ENCODE measurements at regions not wholly inside any gene's neighbourhood (a gene's known extent, or its start where the extent isn't known, plus 50 kb on each side); places are given as distances from the start of the nearest gene placed in this dataset.

DNA sequence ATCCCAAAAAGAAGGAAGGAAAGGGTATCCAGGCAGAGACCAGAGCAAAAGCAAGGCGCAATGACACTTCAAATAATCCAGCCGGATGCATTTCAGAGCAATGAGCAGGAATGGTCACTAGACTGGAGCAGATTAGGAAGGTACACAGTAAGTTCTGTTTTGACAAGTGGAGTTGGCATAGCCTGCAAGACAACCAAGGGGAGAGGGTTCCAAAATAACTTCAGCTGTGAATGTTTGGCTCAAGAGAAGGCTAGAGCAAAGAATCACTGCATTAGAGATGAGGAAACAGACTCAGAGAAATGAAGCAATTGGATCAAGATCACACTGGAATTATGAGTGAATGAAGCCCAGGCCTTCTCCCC lies 90.0 kb upstream of the EGFL6 start:
- DNase-seq (ENCODE audit: low read depth): no peak
- H3K4me3 ChIP-seq (ENCODE audit: low read depth, low read length): no peak overlapping the region
- TF ChIP-seq, protein P1, sequence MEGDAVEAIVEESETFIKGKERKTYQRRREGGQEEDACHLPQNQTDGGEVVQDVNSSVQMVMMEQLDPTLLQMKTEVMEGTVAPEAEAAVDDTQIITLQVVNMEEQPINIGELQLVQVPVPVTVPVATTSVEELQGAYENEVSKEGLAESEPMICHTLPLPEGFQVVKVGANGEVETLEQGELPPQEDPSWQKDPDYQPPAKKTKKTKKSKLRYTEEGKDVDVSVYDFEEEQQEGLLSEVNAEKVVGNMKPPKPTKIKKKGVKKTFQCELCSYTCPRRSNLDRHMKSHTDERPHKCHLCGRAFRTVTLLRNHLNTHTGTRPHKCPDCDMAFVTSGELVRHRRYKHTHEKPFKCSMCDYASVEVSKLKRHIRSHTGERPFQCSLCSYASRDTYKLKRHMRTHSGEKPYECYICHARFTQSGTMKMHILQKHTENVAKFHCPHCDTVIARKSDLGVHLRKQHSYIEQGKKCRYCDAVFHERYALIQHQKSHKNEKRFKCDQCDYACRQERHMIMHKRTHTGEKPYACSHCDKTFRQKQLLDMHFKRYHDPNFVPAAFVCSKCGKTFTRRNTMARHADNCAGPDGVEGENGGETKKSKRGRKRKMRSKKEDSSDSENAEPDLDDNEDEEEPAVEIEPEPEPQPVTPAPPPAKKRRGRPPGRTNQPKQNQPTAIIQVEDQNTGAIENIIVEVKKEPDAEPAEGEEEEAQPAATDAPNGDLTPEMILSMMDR (IDR thresholded peaks at IDR 0.05; ENCODE audit: control insufficient read depth, extremely low read depth, insufficient read depth): no peak

DNA sequence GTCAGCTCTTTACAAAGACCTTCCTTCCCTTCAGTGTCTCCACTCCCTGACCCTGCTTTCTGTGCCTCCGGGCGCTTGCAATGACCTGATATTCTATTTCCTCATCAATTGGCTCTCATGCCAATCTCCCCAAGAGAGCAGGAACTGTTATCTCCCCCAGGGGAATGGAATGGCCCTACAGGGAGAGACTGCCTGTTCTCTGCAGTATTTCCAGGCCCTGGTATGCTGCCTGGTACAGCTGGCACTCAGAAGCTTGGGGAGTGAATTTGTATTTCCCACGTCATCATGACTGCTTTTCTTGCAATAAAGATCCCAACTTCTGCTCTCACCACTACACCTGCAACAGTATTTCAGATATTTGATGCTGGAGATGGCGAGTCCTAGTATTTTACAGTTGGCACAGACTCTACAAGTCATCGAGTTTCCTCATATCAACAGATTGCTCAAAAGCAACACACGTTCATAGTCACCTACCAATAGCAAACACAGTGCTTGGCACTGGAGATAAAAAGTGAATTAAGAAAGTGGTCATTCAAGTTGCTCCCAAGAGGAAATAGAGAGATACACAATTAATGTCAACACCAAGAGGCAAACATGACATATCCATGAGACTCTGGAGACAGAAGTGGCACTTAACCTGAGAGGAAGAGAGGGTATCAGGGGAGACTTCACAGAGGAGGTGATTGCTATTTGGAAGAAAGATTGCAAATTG lies 90.5 kb upstream of the EGFL6 start:
- TF ChIP-seq, protein P1 (IDR thresholded peaks at IDR 0.05; ENCODE audit: control insufficient read depth, extremely low read depth, insufficient read depth): no peak
- DNase-seq (ENCODE audit: low read depth): no peak

DNA sequence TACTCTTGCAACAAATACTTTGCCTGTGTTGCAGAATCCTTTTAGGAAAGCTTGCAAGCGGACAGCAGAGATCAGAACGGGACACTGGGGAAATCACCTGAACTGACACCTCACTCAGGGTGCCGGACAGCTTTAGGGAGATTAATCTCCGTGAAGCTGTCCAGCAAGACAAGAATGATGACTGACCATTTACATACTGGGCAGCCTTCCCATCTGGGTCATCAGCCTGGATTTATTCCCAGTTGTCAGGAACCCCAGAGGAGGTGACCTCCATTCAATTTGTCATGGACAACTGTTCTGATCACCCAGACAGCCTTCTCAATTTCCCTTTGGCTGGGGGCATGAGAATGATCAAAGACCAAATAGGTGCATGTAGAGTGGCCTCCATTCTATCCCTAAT lies 93.0 kb upstream of the EGFL6 start:
- no peak for DNase-seq (ENCODE audit: low read depth)
- TF ChIP-seq, protein P1 (IDR thresholded peaks at IDR 0.05; ENCODE audit: control insufficient read depth, extremely low read depth, insufficient read depth): no peak
- H3K4me3 ChIP-seq (ENCODE audit: low read depth, low read length): no peak overlapping the region

More for the DNA sequence above, 90.5 kb upstream of the EGFL6 start:
- H3K4me3 ChIP-seq (ENCODE audit: low read depth, low read length): no peak overlapping the region

DNA sequence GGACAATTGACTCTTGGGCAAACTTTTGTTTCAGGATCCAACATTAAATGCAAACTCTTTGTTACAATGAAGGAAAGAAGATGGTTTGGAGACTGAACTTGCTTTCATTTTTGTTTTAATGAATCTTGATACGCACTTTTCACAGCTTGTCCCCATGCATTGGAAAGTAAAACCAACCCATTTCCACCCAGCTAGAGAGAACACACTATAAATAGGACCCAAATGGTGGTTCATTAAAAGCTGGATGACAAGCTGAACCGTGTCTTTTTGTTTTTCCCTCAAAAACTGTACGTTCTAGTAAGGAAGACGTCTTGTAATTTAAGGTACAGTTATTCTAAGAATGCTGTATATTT lies 95.3 kb upstream of the EGFL6 start:
- no peak overlapping the region for H3K4me3 ChIP-seq (ENCODE audit: low read depth, low read length)
- DNase-seq (ENCODE audit: low read depth): no peak
- TF ChIP-seq, protein P1 (IDR thresholded peaks at IDR 0.05; ENCODE audit: control insufficient read depth, extremely low read depth, insufficient read depth): no peak

DNA sequence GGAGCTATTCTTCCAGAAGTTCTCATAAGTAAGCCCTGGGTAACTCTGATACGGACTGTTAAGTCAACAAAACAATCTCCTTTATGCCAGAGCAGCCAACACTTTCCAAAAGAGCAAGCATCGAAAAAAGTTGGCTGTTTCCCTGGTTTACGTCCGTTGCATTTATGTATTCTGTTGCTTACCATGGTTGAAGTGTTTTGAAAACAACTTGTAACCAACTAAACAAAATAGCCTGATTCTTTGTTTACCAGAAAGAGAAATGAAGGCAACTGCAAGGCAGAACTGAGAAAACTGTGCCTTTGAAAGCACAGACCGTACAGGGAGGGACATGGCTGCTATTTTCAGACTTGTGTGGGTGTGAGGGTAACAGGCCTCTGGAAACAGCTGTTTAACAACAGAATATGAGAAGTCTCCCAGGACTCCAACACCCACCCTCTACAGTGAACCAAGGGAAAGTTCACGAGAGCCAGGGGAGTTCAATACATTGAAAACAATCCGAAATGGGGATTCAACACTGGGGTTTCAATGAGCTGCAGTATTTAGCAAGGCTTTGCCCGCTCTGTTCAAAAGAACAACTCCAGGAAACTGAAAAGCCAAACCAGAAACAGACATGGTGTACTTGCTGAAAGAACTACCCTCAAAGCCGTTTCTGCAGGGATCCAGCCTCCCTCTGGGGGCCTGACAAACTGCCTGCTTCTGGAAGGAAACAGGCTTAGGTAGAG lies 95.8 kb upstream of the EGFL6 start:
- no peak overlapping the region for H3K4me3 ChIP-seq (ENCODE audit: low read depth, low read length)
- no peak for DNase-seq (ENCODE audit: low read depth)
- TF ChIP-seq, protein P1 (IDR thresholded peaks at IDR 0.05; ENCODE audit: control insufficient read depth, extremely low read depth, insufficient read depth): no peak

DNA sequence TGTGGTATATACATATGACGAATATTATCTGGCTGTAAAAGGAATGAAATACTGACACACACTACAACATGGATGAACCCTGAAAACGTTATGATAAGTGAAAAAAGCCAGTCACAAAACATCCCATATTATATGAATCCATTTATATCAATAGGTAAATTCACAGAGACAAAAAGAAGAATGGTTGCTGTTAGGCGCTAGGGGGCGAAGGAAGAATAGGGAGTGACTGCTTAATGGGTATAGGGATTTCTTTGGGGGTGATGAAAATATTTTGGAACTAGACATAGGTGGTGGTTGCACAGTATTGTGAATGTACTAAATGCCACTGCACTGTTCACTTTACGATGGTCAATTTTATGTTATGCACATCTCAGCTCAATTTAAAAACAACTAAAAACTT lies 96.4 kb upstream of the EGFL6 start:
- DNase-seq (ENCODE audit: low read depth): no peak
- TF ChIP-seq, protein P1 (IDR thresholded peaks at IDR 0.05; ENCODE audit: control insufficient read depth, extremely low read depth, insufficient read depth): peak; percentile 7; the same call in 1 of the 2 replicates
- no peak overlapping the region for H3K4me3 ChIP-seq (ENCODE audit: low read depth, low read length)
